Peyer's patch (tissue), 4 donors: ENCODE measurements at regions not wholly inside any gene's neighbourhood (a gene's known extent, or its start where the extent isn't known, plus 50 kb on each side); places are given as distances from the start of the nearest gene placed in this dataset.

Source experiments
- CTCF ChIP-seq, 6 experiments: fragments of 450-650 bp in 4 of 6; fragments of 200-600 bp in 2 of 6; sonication (generic) in 1 of 6; IDR thresholded peaks; one replicate each; pipeline ENCODE4 v1.5.1; 2017 to 2019; ENCODE audit warnings: antibody characterized with exemption in 6 of 6, mild to moderate bottlenecking in 3 of 6, moderate library complexity in 1 of 6
- POLR2A ChIP-seq, 2 donors: fragments of 450-650 bp; IDR thresholded peaks; one replicate each; pipeline ENCODE4 v1.5.1; 2017; ENCODE audit warnings: antibody characterized with exemption in 2 of 2, mild to moderate bottlenecking in 2 of 2, moderate library complexity in 2 of 2

- no peak for TF ChIP-seq CTCF (IDR thresholded peaks at IDR 0.05)
- no peak for TF ChIP-seq POLR2A (IDR thresholded peaks at IDR 0.05)
Observed at GRCh38 chr3:166488977-166489672, 651.9 kb upstream of the BCHE start.
